Erythroblast (primary cell): ENCODE measurements at regions not wholly inside any gene's neighbourhood (a gene's known extent, or its start where the extent isn't known, plus 50 kb on each side); places are given as distances from the start of the nearest gene placed in this dataset.

Experiments used
- GATA1 ChIP-seq: IDR thresholded peaks from 2 replicates; pipeline ENCODE4 v1.6.1; 2011; ENCODE audit warnings: low read depth, mild to moderate bottlenecking, control low read depth, low read length, moderate library complexity
- POLR2A ChIP-seq: IDR thresholded peaks from 2 replicates; pipeline ENCODE4 v1.6.1; 2011; ENCODE audit warnings: mild to moderate bottlenecking, low read length

DNA sequence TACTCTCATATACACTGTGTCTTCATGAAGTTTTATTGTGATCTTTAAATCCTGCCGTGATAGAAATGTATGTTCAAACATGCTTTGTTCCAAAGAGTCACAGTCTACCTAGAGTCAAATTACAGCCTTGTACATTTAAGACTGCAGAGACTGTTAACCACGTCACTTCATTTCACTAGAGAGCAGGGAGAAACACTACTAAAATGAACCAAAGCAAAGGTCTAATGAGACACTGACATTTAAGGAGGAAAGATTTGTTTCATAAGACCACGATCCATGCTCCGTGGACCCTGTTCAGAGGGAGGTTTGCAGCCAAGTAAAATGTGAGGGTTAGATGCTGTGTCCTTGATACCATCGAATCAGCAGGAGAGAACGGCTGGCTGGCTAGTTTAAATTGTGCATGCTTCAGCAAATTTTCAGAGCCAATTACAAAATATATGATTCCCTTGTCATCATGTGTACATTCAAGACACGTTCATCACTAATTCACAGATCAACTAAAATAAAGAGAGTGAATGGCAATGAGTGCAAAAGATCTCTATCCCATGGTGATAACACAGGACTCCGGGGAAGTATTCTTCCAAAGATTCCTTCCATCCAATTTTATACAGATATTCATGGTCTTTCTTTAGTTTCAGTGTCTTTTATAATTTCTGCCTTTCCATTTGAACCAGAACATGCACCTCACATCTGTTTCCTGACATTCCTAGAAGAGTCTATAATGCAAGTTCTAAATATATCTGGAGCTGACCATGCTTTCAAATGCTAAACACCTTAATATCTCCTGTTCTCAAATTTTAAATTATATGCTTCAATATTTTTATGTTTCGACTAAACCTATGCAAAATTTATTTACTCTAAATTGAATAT lies 960.9 kb upstream of the FAT3 start:
- no peak for TF ChIP-seq POLR2A
- TF ChIP-seq GATA1, result no peak
